Calu3 (cell line): ENCODE measurements at regions not wholly inside any gene's neighbourhood (a gene's known extent, or its start where the extent isn't known, plus 50 kb on each side); places are given as distances from the start of the nearest gene placed in this dataset.

Source experiments
- BruUV-seq: library from RNA; stranded (reverse); fragments of 400-500 nt; replicated peaks from 2 replicates; lab custom pipeline; 2021; lab: Mats Ljungman, UMichigan
- CTCF ChIA-PET: fragments of 300-600 bp; sonication (Branson Sonifier 250); formaldehyde crosslinking; loops from one replicate; lab custom pipeline; 2022; ENCODE audit warnings: antibody characterized with exemption; lab: Charles Lee
- DNase-seq: peaks from one replicate; pipeline ENCODE4 v3.0.0; 2022
- H3K27ac Mint-ChIP-seq: one replicate; pipeline ENCODE4 v1.8.0; 2022; ENCODE audit warnings: mixed read lengths; ENCODE audit not compliant: unreplicated experiment
- H3K27me3 Mint-ChIP-seq: one replicate; pipeline ENCODE4 v1.8.0; 2022; ENCODE audit warnings: mixed read lengths; ENCODE audit not compliant: unreplicated experiment
- H3K36me3 Mint-ChIP-seq: one replicate; pipeline ENCODE4 v1.8.0; 2022; ENCODE audit warnings: mild to moderate bottlenecking, moderate library complexity, mixed read lengths; ENCODE audit not compliant: insufficient read depth, unreplicated experiment
- H3K4me1 Mint-ChIP-seq: one replicate; pipeline ENCODE4 v1.8.0; 2022; ENCODE audit warnings: mild to moderate bottlenecking, low read depth, mixed read lengths; ENCODE audit not compliant: unreplicated experiment
- H3K4me3 Mint-ChIP-seq: one replicate; pipeline ENCODE4 v1.8.0; 2022; ENCODE audit warnings: mild to moderate bottlenecking, low read depth, moderate library complexity, mixed read lengths; ENCODE audit not compliant: unreplicated experiment
- H3K9me3 Mint-ChIP-seq: one replicate; pipeline ENCODE4 v1.8.0; 2022; ENCODE audit warnings: low read depth, mixed read lengths; ENCODE audit not compliant: unreplicated experiment
- intact Hi-C: fragments of 100-400 bp; cut with micrococcal nuclease; formaldehyde crosslinking; loops from one replicate; pipeline ENCODE4 v1.10.0; 2022; ENCODE audit not compliant: unreplicated experiment
- TF ChIP-seq, protein P1 (sequence below): fragments of 200-600 bp; IDR thresholded peaks from one replicate; pipeline ENCODE4 v1.8.0; 2022; ENCODE audit warnings: antibody characterized with exemption; ENCODE audit not compliant: unreplicated experiment

DNA sequence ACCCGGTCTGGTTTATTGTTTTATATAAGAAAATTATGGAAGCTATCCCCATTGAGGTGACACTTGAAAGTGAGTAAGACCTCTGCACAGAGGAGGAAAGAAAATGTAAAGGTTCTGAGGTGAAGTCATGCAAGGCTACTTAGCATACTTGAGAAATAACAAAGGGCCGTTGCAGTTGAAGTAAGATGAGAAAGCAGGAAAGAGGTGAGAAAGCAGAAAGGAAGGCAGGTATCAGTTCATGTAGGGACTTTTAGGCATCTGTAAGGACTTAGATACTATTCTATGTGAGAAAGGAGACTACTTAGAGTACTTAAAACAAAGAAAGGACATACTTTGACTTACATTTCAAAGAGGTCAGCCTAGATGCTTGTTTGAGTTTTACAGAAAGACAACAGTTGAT is 84.7 kb downstream of the CASP12 start:
- no peaks in the 10 kb centered on the region for H3K27me3 Mint-ChIP-seq
- BruUV-seq = no TSS peak
- H3K36me3 Mint-ChIP-seq = no peaks in the 10 kb centered on the region
- TF ChIP-seq, protein P1, sequence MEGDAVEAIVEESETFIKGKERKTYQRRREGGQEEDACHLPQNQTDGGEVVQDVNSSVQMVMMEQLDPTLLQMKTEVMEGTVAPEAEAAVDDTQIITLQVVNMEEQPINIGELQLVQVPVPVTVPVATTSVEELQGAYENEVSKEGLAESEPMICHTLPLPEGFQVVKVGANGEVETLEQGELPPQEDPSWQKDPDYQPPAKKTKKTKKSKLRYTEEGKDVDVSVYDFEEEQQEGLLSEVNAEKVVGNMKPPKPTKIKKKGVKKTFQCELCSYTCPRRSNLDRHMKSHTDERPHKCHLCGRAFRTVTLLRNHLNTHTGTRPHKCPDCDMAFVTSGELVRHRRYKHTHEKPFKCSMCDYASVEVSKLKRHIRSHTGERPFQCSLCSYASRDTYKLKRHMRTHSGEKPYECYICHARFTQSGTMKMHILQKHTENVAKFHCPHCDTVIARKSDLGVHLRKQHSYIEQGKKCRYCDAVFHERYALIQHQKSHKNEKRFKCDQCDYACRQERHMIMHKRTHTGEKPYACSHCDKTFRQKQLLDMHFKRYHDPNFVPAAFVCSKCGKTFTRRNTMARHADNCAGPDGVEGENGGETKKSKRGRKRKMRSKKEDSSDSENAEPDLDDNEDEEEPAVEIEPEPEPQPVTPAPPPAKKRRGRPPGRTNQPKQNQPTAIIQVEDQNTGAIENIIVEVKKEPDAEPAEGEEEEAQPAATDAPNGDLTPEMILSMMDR = no peak
- H3K9me3 Mint-ChIP-seq = no peaks in the 10 kb centered on the region
- H3K4me3 Mint-ChIP-seq = no peak overlapping the region
- intact Hi-C loops = no loop called here
- H3K27ac Mint-ChIP-seq = no peak overlapping the region
- CTCF ChIA-PET = no interaction called here
- H3K4me1 Mint-ChIP-seq = no peaks in the 10 kb centered on the region
- no peak for DNase-seq

DNA sequence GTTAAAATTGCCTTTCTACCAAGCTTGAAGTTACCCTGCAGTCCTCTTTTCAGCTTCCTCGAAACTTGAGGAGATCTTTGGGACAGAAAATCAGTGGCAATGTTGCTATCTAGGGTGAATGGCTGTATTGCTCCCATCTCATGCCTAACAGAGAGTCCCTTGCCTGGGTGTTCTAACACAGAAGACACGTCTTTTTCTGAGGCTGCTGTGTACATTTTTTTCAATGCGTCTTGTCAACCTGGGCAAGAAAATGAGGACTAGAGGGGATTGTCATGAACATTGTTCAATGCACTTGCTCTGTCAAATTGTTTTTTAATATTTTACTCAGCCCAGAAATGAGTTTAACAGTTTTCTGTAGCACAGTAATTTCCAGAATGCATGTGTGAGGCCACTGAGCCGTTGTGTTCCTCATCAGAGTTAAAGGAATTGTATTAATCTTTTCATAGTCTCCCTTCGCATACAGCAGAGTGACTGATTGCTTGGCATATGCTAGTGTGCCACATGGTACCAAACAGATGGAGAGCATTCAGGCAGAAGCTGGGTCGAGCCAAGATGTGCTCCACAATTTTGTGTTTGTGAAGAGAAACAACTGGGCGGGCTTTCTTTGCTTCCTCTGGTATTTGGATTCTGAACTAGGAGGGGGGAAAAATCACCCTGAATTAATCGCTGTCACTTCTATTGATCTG is 86.0 kb downstream of the CASP12 start:
- intact Hi-C loops = no loop called here
- no peaks in the 10 kb centered on the region for H3K36me3 Mint-ChIP-seq
- H3K4me3 Mint-ChIP-seq = no peak overlapping the region
- CTCF ChIA-PET = no interaction called here
- H3K4me1 Mint-ChIP-seq = no peaks in the 10 kb centered on the region
- H3K27me3 Mint-ChIP-seq = no peaks in the 10 kb centered on the region
- H3K9me3 Mint-ChIP-seq = no peaks in the 10 kb centered on the region
- H3K27ac Mint-ChIP-seq = no peak overlapping the region
- DNase-seq = no peak
- TF ChIP-seq, protein P1 = no peak
- no TSS peak for BruUV-seq

GRCh38 chr11:104803776-104804175 is 94.5 kb downstream of the CASP12 start:
- CTCF ChIA-PET = no interaction called here

GRCh38 chr11:104799251-104799650 is 99.0 kb downstream of the CASP12 start:
- no TSS peak for BruUV-seq
- intact Hi-C loops = no loop called here

More at GRCh38 chr11:104803776-104804175, 94.5 kb downstream of the CASP12 start:
- intact Hi-C loops = no loop called here
- H3K9me3 Mint-ChIP-seq = no peaks in the 10 kb centered on the region
- DNase-seq = no peak
- no peaks in the 10 kb centered on the region for H3K4me1 Mint-ChIP-seq
- BruUV-seq = no TSS peak
- H3K4me3 Mint-ChIP-seq = no peak overlapping the region
- TF ChIP-seq, protein P1 = no peak
- no peaks in the 10 kb centered on the region for H3K27me3 Mint-ChIP-seq
- no peaks in the 10 kb centered on the region for H3K36me3 Mint-ChIP-seq
- no peak overlapping the region for H3K27ac Mint-ChIP-seq

More at GRCh38 chr11:104799251-104799650, 99.0 kb downstream of the CASP12 start:
- Mint-ChIP-seq H3K27ac (no peak overlapping the region), H3K36me3 (no peaks in the 10 kb centered on the region), H3K27me3 (no peaks in the 10 kb centered on the region), H3K9me3 (no peaks in the 10 kb centered on the region), H3K4me1 (no peaks in the 10 kb centered on the region), H3K4me3 (no peak overlapping the region)
- CTCF ChIA-PET = no interaction called here
- TF ChIP-seq, protein P1 = no peak
- DNase-seq = no peak
